NCI-H2227 treated with DMSO at 0.1 percent for 48 hours (cell line): ENCODE measurements at regions not wholly inside any gene's neighbourhood (a gene's known extent, or its start where the extent isn't known, plus 50 kb on each side); places are given as distances from the start of the nearest gene placed in this dataset.

Experiments
- DNase-seq: peaks from one replicate; lab custom pipeline; 2025; lab: John Stamatoyannopoulos, UW

DNA sequence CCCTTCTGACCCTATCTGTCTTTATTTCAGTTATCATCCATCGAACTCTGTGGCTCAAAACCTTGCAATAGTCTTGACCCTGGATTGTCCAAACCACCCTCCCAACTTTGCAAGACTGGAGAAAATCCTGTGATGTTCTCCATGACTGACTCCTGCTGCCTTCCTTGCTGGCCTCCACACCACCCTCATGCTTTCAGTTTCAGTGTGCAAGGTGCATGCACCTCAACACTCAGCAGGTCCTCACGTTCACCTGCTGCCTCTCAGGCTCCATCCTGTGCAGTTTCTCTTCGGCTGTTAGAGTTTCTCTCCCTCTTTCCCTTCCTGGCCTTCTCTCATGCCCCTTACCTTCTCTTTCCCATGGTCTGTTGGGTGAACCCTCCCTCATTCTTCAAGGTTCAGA, 59.4 kb upstream of the ASIC2 start:
- DNase-seq: no peak

DNA sequence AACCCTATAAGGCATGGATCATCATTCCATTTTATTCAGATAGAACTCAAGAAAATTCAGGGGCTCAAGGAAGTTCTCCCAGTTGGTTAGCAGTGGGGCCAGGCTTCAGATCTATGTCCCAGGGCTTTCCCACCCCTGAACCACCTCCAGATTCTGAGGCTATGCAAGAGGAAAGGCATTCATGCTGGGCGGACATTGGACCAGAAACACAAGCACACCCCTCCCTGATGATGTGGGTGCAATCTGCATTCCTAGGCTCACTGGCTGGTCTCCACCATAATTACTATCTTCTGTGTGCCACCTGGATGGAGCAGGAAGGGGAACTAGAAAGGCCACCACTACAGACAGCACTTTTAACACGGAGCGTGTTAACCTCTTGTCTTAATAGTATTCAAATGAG, 63.2 kb upstream of the ASIC2 start:
- no peak for DNase-seq

DNA sequence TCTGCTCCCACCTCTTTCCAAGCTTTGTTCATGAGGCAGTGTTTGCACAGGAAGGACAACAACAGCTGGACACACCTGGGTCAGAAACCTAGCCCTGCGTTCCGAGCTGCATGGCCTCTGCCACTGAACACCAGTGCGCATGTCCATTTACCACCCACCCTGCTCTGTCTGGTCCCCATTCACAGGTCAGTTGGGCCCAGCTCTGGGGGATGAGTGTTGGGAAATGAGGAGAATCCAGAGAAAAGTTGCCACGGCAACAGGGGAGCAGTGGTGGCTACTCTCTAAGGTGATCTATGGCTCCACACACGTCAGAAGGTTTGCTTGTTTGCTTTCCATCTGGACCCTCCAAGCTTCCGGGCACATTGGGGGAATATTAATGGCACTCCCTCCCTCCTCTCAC, 70.4 kb upstream of the ASIC2 start:
- DNase-seq: no peak

DNA sequence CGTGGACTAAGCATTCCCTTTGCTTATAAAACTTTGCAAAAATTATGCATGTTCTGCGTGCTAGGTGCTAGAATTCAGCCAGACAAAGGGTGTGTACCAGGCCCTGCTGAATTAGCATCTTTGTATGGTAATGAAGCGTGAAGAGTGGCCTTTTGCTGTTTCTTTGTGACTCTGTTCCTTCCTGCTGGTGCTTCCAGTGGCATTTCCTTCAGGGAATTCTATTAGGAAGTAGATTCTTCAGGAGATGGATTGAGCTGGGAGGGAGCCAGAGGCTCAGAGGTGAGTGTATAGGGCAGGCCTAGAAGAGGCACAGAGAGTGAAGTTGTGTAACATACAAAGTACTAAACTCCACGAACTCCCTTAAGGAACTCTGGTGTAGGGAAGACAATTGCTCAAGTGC, 73.9 kb upstream of the ASIC2 start:
- no peak for DNase-seq

DNA sequence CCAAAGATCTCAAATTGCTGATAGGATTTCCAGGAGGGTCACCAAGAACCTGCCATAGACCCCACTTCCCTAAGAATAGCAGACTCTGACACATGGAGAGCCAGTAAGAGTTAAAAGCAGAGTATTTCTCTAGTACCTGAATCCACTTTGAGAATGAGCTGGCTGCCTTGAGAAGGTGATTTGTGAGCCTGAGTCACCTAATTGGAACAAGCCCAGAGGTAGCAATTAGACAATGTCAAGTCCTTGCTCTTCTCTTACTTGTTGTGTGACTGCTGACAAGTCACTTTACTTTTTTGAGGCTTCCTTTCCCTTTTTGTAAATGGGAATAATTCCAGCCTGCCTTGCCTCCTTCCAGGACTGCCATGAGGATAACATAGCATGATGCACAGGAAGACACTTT, 76.1 kb upstream of the ASIC2 start:
- DNase-seq: no peak

DNA sequence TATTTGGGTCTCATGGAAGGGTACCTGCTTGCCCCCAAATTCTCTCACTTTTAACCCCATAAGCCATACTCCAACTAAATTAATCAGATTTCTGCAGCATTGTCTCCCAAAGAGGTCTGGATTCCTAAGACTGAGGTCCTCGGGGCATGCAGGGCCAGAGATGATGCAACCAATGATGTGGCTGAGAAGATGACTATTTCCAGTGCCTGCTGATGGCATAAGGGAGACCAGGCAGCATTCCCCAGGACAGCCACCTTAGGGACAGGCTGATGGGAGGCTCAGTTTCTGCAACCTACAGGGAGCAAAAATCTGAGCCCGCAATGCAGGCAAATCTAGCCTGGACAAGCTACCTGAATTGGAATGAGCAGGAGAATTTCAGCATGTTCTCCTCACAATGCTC, 76.8 kb upstream of the ASIC2 start:
- no peak for DNase-seq

DNA sequence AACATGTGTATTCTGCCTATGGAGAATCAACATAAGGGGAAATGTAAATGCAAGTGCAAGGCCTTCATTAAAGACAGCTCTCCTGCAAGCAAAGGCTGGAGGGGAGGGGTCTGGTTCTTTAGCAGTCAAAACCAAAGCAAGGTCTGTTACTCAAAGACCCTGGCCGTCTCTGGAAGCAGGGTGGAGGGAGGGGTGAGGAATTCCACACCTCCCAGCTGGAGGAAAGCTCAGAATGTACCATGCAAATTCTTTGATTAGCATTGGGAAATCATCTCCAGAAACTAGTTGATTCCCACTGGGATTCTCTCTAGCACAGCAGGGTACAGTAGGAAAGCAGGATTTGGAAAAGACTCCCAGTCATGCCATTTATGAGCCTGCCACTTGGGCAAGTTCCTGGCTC, 77.3 kb upstream of the ASIC2 start:
- no peak for DNase-seq

DNA sequence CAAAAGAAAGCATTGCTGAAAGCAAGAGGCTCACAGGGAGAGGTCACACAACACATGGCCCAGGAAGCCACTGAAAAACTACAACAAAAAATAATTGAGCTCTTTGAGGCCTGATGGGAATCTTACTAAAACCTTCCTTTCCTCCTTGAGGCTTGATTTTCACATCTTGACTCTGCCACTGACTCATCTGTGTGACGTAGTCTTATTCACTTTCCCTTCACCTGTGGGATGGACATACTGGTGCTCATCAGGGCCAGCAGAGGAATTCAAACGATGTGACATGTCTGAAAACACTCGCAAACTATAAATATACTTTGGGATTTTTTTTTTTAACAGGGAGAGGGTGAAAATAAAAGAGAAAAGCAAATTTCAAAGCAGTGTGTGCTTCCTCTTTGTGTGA, 78.3 kb upstream of the ASIC2 start:
- no peak for DNase-seq

DNA sequence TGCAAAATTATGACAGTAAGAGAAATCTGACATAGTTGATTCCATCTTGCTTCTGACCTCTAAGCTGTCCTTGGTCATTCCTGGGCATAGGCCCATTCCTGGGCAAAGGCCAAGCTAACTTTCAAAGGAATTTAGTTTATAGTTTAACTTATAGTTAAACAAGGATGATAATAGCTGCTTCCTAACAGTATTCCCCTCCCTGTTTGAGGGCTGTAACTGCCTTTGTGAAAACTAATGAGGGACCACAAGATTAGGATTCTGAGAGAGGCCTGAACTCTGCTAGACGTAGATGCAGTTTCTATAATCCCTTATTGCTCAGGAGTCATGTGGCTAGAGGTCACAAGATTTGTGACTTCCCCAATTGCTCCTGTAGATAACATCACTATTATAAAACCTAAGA, 80.2 kb upstream of the ASIC2 start:
- no peak for DNase-seq

DNA sequence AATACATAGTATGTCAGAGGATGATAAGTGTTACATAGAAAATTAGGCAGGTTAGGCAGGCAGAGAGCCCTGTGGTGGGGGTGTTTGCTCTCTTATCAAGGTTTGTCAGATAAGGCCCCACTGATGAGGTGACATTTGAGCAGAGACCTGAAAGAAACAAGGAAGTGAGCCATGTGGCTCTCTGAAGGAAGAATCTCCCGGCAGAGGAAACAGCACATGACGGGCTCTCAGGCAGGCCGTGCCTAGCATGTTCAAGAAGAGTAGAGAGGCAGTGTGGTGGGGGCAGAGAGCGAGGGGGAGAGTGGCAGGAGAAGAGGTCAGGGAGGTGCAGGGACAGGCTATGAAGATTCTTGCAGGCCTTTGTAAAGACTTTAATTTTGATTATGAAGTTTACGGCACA, 82.0 kb upstream of the ASIC2 start:
- no peak for DNase-seq

DNA sequence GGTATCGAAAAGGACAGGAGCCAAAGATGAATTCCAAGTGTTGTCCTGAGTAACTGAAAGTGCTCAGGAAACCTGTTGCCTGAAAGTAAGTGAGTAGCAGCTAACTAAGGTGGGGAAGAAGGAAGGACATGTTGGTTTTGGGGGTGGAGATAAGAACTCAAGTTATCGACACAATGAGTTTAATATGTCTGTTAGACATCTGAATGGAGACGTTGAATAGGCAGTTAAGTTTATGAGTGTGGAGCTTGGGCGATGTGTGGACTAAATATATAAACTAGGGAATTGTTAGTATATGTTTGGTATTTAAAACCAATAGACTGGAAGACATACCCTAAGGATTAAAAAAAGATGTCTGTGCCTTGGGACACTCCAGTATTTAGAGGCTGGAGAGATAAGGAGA, 82.7 kb upstream of the ASIC2 start:
- DNase-seq: no peak

DNA sequence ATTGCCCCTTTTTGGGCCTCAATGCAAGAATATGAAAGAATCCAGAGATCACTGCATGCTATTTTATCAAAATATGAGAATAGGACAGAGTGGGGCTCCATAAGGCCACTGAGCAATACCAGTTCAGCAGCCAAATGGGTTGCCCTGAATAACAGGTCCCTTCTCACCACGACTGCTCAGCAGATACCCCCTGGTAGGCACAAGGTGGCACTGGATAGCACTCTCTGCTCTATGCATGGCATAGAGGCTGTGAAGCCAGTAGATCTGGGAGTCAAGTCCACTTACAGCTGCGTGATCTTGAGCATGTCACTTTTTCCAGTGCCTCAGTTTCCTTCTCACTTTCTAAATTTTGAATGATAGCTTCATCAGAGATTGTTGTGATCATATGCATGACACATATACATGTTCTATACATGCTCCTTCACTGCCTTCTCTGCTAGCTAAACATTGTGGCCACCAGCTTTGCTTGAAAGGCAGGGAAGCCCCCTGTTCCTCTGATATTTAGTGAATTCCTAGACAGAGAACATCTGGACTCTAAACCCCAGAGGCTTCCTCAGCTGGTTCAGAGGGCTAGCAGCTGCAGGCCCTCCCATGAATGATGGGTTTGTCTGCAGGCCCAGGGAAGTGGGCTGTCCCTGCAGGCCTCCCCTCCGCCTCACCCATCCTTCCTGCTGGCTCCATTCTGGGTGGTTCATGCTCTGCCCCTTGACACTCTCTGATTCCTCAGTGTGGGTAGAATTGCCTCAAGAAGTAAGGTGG, 84.9 kb upstream of the ASIC2 start:
- DNase-seq: no peak

DNA sequence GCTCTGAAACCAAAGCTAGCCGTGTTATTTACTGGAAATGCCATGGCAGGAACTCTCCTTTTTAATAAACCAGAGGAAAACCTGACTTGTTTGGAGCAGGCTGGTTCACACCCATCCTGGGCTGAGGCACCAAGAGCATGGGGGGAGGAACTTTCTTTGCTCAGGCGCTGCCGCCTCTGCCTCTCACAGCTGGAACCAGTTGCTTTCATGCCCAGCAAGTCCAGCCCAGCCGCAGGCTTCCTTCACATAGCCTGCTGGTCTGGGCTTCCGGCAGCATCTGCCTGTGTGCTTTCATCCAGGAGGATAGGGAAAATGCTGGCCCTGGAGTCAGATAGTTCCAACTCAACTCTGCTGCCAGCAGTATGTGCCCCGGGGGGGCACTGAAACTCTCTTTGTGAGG, 88.1 kb upstream of the ASIC2 start:
- DNase-seq: peak; percentile 30

DNA sequence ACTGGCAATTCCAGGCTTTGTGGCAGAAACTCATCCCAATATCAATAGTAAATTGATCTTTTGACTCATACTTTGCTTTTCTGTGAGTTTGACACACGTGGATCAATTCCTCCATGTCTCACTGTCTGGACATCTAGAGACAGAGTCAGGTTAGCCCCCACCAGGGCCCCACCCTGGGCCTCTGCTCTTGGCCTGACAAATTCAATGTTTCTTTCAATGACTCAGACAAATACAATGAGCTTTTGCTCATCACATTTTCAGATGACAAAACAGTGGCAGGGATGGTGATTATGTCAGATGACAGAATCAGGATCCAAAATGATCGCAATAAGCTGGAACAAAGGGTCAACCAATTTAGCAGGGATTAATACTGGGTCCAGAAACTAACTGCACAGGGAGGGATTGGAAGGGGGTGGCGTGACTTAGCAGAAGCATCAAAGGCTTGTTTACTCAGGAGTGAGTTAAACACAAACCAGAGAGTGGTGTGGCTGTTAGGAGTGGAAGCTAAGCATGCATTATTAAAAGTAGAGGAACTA, 90.5 kb upstream of the ASIC2 start:
- no peak for DNase-seq

DNA sequence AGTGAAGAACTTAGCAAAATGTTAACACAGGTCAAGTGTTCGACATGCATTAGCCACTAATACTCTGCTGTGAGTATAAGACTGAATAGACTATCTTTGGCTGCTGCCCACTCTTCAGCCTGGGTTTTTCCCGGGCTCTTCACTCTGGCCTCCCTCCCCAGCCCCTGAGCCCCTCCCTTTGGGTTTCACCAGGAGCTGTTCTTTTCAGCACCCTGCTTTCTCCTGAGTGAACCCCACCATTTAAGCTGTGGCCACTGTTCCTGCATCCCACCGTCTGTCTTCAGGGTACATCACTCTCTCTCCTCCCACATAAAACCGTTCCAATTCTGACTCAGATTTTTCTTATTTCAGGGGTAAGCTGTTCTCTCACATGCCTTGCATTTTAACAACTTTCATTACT, 92.0 kb upstream of the ASIC2 start:
- DNase-seq: no peak

DNA sequence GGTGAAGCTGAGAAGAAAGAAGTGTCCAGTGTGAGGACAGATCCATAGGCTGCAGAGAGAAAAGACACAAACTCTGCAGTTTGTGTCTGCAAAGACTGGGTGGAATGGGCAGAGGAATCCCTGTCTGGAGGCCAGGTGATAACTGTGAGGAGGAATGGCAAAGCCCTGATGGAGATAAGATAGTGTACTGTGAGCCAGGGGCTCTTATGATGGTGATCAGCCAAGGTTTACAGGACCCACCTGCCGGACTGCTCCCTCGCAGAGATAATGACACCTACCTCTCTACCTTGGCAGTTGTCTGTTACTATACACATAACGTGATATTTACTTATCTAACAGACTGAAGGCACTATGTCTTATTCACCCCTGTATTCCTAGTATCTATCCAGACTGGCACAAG, 92.6 kb upstream of the ASIC2 start:
- DNase-seq: no peak

DNA sequence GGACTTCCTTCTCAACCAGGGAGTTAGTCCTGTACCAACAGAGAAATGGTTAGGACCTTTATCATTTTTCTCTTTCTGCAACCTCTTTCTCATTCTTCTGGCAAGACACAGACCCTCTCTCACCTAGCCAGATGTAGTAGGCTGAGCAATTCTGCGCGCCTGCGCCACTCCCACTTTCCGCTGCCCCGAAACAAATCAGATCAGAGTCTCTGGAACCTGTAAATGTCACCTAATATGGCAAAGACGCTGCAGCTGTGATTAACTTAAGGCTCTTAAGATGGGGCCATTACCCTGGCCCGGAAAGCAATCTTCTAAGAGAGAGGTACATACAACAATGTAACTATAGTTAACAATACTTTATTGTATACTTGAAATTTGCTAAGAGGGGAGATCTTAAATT, 94.3 kb upstream of the ASIC2 start:
- DNase-seq: no peak

DNA sequence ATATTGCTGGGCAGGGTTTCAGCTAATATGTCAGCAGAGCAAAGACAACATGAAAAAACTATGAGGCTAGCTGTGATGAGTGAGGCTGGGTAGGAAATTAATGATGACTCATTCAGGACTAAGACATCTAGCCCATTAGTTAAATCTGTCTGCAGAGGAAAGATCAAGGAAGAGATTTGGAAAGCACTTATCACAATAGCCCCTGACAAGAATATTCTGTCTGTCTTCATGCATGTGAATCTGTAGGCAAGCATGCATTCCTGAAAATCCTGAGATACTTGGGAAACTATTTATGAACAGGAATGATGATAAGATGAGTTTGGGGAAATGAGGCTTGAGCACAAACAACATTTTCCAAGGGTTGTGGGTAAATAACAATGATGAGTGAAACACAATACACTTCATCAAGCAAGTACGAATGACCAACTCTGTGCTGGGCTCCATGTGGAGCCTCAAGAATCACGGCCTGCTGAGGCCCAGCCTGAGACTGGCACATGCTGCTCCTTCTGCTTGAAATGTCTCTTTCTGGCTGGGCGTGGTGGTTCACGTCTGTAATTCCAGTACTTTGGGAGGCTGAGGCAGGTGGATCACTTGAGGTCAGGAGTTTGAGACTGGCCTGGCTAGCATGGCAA, 96.5 kb upstream of the ASIC2 start:
- DNase-seq: no peak

DNA sequence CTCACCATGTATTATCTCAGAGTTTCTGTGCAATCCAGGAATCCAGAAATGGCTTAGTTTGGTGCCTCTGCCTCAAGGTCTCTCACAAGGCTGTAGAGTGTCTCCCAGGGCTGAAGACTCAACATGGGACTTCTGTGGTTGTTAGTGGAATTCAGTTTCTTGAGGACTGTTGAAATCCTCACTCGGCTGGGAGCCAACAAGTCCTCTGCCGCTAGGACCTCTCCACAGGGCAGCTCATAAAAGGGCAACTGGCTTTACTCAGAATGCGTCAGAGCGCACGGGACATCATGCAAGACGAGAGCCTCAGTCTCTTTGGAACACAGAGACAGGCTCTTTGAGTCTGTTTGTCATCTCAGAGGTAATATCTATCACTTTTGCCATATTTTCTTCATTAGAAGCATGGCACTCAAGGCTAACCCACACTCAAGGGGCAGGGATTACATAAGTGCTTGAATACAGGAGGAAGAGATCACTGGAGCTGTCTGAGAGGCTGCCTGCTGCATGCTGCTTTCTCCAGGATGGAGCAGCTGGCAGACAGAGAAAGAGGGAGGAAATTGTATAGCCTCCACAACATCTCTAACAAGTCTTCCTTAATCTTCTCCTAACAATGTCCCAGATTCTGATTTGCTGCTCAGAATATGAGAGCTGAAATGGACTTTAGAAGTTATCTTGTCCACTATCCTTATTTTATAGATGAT, 97.5 kb upstream of the ASIC2 start:
- DNase-seq: no peak

DNA sequence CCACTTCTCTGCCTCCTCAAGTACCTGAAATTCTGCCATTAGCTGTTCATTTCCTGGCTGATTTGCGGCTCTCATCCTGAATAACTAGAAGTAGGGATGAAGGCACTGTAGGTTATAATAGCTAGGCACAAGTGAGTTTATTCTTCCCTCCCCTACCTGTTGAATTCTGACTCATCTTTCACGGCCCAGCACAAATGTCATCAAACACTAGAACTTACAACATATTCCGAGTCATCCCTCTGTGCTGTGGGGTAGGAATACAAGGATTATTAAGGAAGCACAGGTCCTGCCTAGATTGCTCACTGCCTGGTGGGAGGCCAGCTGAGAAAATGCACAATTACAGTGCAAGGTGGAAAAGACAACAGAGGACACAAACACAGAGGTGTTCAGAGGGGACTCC, 103.7 kb upstream of the ASIC2 start:
- DNase-seq: no peak

DNA sequence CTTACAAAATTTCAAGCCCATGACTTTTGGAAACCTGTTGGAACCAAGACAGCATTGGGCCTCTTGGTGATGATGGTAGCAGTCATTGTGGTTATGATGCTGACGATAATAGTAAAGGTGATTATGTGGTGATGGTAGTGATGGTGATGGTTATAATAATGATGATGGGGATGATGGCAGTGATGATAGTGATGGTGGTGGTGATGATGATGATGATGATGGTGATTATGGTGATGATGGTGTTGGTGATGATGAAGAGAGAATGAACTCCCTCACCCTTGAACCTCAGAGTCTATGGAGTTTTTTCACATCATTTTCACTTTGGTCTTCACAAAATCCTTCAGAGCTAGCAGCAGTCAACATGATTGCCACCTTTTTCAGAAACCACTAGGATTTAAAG, 105.3 kb upstream of the ASIC2 start:
- no peak for DNase-seq

DNA sequence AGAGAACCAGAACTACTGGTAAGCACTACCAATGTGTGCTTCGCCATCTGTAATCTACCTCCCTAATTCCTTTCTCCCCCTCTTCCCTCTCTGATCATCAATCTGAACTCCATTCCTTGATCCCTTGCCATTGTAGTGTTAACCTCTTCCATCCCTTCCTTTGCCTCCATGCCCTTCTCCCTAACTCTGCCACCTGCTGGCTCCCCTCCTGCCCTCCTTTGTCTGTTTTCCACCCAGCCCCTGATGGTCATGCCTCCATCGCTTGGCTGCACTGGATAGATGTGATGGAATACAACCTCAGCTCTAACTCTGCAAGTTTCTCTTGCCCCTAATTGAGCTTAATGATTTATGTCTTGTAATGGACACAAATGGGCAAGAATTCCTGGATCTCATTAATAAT, 108.2 kb upstream of the ASIC2 start:
- DNase-seq: no peak

DNA sequence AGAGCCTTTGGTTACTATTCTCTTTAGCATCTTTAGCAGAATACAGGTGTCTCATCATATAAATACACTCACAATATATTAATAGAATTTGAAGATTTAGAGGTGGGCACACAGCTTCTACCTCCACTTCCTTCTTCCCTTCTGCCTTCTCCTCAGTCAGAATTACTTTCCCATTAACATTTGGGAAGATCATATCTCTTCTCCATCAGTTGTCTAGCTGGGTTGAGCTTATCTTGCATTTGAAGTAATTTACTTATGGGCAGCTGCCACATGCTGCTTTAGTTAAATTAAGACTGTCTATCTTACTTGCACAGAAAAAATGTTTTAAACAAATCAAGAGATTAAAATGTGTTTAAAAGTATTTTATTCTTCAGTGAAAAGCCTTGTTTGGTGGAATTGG, 110.1 kb upstream of the ASIC2 start:
- no peak for DNase-seq
